ENCODE measurements at regions not wholly inside any gene's neighbourhood (a gene's known extent, or its start where the extent isn't known, plus 50 kb on each side); places are given as distances from the start of the nearest gene placed in this dataset.

DNA sequence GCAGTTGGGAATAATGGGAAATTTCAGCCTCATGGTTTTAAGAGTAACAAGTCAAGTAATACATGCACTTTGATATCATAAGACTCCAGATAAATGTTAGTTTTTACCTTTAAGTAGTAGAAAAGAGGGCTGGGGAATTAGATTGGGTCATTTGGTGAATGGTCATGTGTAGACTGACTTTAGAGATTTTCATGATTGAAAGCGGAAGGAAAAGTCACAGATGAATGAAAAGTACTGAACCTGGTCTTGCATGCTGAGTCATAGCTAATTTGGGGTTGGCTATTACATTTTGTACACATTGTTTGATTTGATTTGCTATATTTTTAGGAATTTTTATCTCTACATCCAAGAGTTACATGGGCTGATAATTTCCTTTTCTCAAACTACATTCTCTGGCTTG, 539.4 kb upstream of the SPHKAP start (continued):
- TF ChIP-seq, protein P1, sequence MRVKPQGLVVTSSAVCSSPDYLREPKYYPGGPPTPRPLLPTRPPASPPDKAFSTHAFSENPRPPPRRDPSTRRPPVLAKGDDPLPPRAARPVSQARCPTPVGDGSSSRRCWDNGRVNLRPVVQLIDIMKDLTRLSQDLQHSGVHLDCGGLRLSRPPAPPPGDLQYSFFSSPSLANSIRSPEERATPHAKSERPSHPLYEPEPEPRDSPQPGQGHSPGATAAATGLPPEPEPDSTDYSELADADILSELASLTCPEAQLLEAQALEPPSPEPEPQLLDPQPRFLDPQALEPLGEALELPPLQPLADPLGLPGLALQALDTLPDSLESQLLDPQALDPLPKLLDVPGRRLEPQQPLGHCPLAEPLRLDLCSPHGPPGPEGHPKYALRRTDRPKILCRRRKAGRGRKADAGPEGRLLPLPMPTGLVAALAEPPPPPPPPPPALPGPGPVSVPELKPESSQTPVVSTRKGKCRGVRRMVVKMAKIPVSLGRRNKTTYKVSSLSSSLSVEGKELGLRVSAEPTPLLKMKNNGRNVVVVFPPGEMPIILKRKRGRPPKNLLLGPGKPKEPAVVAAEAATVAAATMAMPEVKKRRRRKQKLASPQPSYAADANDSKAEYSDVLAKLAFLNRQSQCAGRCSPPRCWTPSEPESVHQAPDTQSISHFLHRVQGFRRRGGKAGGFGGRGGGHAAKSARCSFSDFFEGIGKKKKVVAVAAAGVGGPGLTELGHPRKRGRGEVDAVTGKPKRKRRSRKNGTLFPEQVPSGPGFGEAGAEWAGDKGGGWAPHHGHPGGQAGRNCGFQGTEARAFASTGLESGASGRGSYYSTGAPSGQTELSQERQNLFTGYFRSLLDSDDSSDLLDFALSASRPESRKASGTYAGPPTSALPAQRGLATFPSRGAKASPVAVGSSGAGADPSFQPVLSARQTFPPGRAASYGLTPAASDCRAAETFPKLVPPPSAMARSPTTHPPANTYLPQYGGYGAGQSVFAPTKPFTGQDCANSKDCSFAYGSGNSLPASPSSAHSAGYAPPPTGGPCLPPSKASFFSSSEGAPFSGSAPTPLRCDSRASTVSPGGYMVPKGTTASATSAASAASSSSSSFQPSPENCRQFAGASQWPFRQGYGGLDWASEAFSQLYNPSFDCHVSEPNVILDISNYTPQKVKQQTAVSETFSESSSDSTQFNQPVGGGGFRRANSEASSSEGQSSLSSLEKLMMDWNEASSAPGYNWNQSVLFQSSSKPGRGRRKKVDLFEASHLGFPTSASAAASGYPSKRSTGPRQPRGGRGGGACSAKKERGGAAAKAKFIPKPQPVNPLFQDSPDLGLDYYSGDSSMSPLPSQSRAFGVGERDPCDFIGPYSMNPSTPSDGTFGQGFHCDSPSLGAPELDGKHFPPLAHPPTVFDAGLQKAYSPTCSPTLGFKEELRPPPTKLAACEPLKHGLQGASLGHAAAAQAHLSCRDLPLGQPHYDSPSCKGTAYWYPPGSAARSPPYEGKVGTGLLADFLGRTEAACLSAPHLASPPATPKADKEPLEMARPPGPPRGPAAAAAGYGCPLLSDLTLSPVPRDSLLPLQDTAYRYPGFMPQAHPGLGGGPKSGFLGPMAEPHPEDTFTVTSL (CRISPR knock-in tag; IDR thresholded peaks at IDR 0.05; ENCODE audit: borderline replicate concordance), result no peak
- TF ChIP-seq CHD2 (IDR thresholded peaks at IDR 0.05; ENCODE audit: low read depth, low read length) (no peak), SMC3 (IDR thresholded peaks at IDR 0.05; ENCODE audit: low read length) (no peak), GABPB1 (CRISPR knock-in tag; IDR thresholded peaks at IDR 0.05) (no peak), FOSL2 (CRISPR knock-in tag; IDR thresholded peaks at IDR 0.05) (no peak), ELF3 (CRISPR knock-in tag; IDR thresholded peaks at IDR 0.05) (no peak), HOXA7 (CRISPR knock-in tag; IDR thresholded peaks at IDR 0.05) (no peak), POLR2AphosphoS5 (IDR thresholded peaks at IDR 0.05; ENCODE audit: low read depth, low read length) (no peak), ZC3H4 (CRISPR knock-in tag; IDR thresholded peaks at IDR 0.05; ENCODE audit: borderline replicate concordance) (no peak), SMARCC2 (IDR thresholded peaks at IDR 0.05) (no peak), NR2F2 (IDR thresholded peaks at IDR 0.05; ENCODE audit: borderline replicate concordance, low read depth) (no peak), ZNF138 (CRISPR knock-in tag; IDR thresholded peaks at IDR 0.05; ENCODE audit: low read depth) (no peak)
- TF ChIP-seq, protein P2, sequence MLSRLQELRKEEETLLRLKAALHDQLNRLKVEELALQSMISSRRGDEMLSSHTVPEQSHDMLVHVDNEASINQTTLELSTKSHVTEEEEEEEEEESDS (CRISPR knock-in tag; IDR thresholded peaks at IDR 0.05; ENCODE audit: borderline replicate concordance), result no peak
- TF ChIP-seq, protein P3, sequence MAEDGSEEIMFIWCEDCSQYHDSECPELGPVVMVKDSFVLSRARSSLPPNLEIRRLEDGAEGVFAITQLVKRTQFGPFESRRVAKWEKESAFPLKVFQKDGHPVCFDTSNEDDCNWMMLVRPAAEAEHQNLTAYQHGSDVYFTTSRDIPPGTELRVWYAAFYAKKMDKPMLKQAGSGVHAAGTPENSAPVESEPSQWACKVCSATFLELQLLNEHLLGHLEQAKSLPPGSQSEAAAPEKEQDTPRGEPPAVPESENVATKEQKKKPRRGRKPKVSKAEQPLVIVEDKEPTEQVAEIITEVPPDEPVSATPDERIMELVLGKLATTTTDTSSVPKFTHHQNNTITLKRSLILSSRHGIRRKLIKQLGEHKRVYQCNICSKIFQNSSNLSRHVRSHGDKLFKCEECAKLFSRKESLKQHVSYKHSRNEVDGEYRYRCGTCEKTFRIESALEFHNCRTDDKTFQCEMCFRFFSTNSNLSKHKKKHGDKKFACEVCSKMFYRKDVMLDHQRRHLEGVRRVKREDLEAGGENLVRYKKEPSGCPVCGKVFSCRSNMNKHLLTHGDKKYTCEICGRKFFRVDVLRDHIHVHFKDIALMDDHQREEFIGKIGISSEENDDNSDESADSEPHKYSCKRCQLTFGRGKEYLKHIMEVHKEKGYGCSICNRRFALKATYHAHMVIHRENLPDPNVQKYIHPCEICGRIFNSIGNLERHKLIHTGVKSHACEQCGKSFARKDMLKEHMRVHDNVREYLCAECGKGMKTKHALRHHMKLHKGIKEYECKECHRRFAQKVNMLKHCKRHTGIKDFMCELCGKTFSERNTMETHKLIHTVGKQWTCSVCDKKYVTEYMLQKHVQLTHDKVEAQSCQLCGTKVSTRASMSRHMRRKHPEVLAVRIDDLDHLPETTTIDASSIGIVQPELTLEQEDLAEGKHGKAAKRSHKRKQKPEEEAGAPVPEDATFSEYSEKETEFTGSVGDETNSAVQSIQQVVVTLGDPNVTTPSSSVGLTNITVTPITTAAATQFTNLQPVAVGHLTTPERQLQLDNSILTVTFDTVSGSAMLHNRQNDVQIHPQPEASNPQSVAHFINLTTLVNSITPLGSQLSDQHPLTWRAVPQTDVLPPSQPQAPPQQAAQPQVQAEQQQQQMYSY (CRISPR knock-in tag; IDR thresholded peaks at IDR 0.05), result no peak

Data from HepG2 (cell line).